ENCODE measurements at regions not wholly inside any gene's neighbourhood (a gene's known extent, or its start where the extent isn't known, plus 50 kb on each side); places are given as distances from the start of the nearest gene placed in this dataset.
"Not testable (repeated sequence)": the region's sequence is repeated elsewhere in the genome, so short reads cannot be mapped to it uniquely, and the experiment has no call there.

DNA sequence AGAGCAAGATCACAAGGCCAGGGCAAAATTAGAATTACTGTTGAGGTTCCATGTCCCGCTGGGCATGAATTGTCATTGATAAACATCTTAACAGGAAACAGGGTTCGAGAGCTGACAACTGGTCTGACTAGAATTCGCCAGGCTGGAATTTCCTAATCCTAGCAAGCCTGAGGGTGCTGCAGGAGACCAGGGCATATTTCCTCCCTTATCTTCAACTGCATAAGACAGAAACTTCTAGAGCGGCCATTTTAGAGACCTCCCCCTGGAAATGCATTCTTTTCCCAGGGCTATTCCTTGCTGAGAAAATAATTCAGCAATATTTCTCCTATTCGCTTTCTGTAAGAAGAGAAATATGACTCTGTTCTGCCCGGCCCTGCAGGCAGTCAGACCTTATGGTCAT, 158.6 kb upstream of the CCN2 start:
- not testable (repeated sequence) for TF ChIP-seq EZH2 (IDR thresholded peaks at IDR 0.05); POLR2AphosphoS5 (IDR thresholded peaks at IDR 0.05; ENCODE audit: borderline replicate concordance, low read depth, low read length); FOXP2 (optimal IDR thresholded peaks at IDR 0.05; ENCODE audit: control extremely low read depth, extremely low read length, insufficient read depth)
